DMS153 treated with DMSO at 0.1 percent for 48 hours (cell line): ENCODE measurements at regions not wholly inside any gene's neighbourhood (a gene's known extent, or its start where the extent isn't known, plus 50 kb on each side); places are given as distances from the start of the nearest gene placed in this dataset.

ENCODE experiments used
- DNase-seq: peaks from one replicate; lab custom pipeline; 2025; ENCODE audit not compliant: unreplicated experiment; lab: John Stamatoyannopoulos, UW

GRCh38 chr1:110765640-110766335 lies 91.0 kb upstream of the KCNA3 start:
- peak; percentile 52 for DNase-seq

GRCh38 chr1:110763149-110763548 lies 88.4 kb upstream of the KCNA3 start:
- DNase-seq: no peak

- no peak for DNase-seq
These were observed 85.6 kb upstream of the KCNA3 start for GRCh38 chr1:110760321-110760720.

GRCh38 chr1:110756506-110756905 lies 81.8 kb upstream of the KCNA3 start:
- DNase-seq: no peak

GRCh38 chr1:110752941-110753725 lies 78.4 kb upstream of the KCNA3 start:
- no peak for DNase-seq

GRCh38 chr1:110750562-110750961 lies 75.8 kb upstream of the KCNA3 start:
- no peak for DNase-seq

GRCh38 chr1:110749960-110750359 lies 75.2 kb upstream of the KCNA3 start:
- no peak for DNase-seq

- no peak for DNase-seq
These were observed 72.0 kb upstream of the KCNA3 start for GRCh38 chr1:110746644-110747259.

- no peak for DNase-seq
These were observed 68.7 kb upstream of the KCNA3 start for GRCh38 chr1:110743397-110743796.

GRCh38 chr1:110736900-110737605 lies 62.3 kb upstream of the KCNA3 start:
- DNase-seq: no peak

GRCh38 chr1:110734133-110734680 lies 59.5 kb upstream of the KCNA3 start:
- no peak for DNase-seq

GRCh38 chr1:110731529-110731928 lies 56.8 kb upstream of the KCNA3 start:
- no peak for DNase-seq

- DNase-seq: no peak
These were observed 53.8 kb upstream of the KCNA3 start for GRCh38 chr1:110728388-110729001.

GRCh38 chr1:110727246-110727645 lies 52.5 kb upstream of the KCNA3 start:
- no peak for DNase-seq

GRCh38 chr1:110726755-110727154 lies 52.0 kb upstream of the KCNA3 start:
- DNase-seq: no peak
